Stimulated activated CD4-positive, alpha-beta T cell treated with anti-CD3 and anti-CD28 coated beads, Interleukin-12 subunit alpha, Interleukin-12 subunit beta, amount 100 ng/mL, for 24 hours (primary cell): ENCODE measurements at regions not wholly inside any gene's neighbourhood (a gene's known extent, or its start where the extent isn't known, plus 50 kb on each side); places are given as distances from the start of the nearest gene placed in this dataset.
A peak's percentile ranks its signal among the peaks of the same experiment; 100 is the strongest.
"Not testable (repeated sequence)": the region's sequence is repeated elsewhere in the genome, so short reads cannot be mapped to it uniquely, and the experiment has no call there.

ENCODE experiments used
- DNase-seq, 2 experiments: peaks; one replicate each; pipeline ENCODE4 v3.0.0-alpha.2; 2020; ENCODE audit warnings: low read depth in 2 of 2

DNA sequence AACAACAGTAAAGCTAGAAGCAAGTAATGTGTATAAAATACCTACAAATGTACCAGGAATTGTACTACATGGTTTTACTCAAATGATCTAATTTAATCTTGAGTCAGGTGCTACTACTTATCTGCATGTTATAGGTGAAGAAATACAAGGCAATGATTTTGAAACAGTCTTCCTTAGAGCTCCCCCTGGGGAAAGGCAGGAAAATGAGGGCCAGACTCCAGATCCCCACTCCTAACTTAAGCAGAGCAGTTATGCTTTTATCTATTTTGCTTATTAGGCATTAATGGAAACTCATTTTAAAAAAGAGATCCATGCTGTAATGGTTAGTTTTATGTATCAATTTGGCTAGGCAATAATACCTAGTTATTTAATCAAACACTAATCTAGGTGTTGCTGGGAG lies 109.3 kb upstream of the CPSF6 start:
- DNase-seq: no peak

DNA sequence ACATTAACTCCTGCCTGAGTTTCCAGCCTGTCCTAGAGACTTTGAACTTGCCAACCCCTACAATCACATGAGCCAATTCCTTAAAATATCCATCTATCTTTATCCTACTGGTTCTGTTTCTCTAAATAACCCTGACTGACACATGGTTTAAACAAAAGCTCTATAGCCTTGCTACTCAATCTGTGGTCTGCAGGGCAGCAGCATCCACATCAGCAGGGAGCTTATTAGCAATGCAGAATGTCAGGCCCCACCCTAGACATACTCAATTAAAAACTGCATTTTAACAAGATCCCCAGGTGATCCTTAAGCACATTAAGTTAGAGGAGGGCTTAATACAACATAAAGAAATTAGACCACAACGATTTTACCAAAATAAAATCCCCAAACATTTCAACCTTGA lies 108.3 kb upstream of the CPSF6 start:
- DNase-seq: no peak

DNA sequence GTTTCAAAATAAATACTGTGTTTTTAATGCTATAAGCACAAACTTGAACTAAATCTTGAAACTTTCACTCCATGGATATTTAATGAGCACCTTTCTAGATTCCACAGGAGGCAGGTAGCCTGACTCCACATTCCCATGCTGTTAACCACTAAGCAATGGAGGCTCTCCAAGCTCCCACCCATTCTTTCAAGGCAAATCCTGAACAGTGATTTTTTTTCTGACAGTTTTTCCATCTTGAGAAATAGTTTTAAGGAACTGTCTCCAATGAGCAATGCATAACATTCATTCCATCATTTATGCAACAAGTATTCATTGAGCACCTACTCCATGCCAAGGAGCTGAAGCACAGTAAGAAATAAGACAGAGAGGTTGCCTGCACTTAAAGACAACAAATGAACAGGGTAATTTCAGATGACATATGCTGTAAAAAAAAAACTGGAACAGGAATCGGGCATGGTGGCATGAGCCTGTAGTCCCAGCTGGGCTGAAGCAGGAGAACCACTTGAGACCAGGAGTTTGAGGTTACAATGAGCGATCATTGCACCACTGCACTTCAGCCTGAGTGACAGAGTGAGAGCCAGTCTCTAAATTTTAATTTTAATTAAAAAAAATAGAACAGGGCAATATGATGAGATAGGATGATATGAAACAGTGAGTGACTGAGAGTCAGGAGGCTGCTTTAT lies 102.3 kb upstream of the CPSF6 start:
- DNase-seq: no peak

DNA sequence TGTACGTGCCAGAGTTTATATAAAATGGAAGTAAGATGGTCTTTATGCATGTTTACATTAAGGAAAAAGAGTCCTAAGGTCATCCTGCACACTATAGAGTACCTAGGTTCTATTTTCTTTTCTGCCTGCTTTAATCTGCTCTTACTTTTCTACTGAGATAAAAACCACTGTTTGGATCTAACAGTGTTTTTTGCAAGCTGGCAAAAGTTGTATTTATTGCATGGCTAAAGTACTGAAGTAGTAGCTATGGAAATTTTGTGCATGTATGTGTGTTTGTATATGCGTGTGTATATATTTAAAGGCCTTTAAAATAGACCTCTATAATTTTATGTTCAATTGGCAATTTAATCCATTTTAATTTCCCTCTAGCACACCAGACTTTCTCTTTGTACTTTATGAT lies 98.3 kb upstream of the CPSF6 start:
- DNase-seq: no peak

DNA sequence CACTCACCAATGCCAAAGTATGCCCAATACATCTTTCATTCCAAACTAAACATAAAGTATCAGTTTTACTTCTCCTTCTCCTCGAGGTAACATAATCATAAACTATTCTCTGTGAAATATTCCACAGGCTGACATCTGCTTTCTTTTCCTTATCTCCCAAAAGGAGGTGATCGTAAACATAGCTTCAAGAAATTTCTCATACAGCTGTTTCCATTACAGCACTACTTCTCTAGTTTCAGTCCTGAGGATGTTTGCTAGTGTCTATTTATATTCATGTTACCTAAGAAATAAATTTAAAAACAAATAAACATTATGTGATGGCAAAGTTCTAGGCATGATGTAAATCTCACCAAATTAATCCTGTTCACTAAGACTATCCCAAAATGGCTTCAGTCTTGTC lies 90.1 kb upstream of the CPSF6 start:
- DNase-seq: no peak

DNA sequence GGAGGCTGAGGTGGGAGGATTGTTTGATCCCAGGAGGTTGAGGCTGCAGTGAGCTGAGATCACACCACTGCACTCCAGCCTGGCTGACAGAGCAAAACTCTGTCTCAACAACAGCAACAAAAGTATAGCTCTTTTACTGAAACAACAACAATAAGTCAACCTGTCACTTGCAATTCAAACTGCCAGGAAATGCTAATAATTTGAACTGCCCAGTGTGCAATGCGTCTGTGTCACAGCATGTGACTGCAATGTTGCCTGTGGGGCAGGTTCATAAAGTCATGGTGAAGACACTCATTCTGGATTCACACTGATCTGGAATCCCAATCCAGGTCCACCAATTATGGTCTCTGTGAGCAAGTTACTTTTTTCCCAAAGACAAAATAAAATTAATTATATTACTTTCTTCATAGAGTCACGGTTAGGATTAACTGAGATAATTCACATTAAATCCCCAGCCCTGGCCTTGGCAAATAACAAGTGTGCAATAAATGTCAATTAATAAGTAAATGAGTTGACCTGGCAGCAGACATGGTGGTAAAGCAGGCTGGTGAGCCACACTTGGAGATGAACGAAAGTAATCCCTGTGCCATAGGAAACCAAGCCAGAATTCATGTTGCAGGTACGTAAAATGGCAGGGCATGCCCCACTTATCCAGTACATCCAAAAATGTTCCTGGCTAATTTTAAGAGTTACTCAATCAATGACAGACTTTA lies 89.1 kb upstream of the CPSF6 start:
- DNase-seq: no peak

DNA sequence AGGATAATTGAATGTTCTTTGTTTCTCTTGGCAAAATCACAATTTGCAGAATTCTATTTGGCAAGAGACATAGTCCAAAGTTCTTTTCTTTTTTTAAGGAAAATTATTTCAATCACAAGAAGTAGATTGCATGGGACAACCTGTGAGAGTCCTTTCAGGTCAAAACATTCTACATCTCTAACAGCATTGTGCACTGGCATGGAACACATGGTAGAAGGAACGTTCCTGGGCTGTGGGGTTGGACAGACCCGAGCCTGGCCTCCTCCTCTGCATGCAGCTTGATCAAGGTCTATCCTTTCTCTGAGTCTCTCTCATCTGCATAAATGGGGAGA lies 88.6 kb upstream of the CPSF6 start:
- no peak for DNase-seq

DNA sequence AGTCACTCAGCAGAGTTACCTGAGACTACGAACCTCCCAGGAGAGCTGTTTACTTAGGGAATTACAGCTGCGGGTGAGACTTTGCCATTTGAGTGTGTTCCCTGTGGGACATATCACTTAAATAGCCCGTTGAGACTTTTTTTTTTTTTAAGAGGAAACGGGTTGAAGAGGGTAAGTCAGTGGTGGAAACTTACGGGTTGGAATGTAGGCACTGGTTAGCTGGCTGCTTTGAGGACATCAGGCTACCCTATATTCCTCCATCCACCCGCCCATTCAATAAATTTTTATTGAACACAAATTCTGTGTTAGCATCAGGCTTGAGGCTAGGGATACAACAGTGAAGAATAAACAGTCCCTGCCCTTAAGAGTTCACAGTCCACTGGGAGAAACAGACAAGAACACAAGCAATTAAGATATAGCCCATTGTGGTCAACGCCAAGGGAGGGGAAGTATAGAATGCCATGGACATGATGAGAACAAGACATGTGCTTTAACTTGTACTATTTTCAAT lies 88.1 kb upstream of the CPSF6 start:
- no peak for DNase-seq

DNA sequence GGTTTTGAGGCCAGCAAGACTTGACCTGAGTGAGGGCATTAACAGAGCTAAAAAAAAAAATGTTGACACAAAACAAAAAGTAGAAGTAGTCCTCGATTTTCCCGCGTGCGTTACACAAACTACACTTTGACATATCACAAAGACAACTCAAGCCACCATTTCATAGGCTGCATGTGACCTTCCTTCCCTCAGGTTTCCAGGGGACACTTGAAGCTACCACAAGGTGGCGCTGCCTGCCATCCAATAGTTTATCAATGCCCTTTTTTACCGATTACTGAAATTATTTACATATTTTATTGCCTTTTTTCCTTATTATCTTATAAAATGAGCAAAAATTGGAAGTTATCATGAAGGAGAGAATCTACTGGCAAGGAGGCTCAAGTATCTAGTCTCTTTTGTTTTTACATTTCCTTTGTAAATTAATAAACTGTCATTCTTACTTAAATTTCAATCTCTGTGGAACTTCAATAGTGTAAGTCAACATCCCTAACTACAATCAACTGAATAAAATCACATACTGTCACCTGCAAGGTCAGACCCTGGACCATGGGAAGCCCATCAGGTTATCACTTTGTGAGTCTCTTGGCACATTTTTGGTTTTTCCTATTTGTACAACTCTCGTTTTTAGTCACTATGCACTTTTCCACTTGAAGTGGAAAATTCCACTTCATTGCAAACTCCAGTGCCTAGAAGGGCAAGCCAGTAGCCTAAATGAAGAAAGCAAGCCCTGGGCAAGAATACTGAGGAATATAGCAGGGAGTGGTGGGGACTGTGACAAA lies 84.6 kb upstream of the CPSF6 start:
- DNase-seq: peak; percentile 45 to 69

DNA sequence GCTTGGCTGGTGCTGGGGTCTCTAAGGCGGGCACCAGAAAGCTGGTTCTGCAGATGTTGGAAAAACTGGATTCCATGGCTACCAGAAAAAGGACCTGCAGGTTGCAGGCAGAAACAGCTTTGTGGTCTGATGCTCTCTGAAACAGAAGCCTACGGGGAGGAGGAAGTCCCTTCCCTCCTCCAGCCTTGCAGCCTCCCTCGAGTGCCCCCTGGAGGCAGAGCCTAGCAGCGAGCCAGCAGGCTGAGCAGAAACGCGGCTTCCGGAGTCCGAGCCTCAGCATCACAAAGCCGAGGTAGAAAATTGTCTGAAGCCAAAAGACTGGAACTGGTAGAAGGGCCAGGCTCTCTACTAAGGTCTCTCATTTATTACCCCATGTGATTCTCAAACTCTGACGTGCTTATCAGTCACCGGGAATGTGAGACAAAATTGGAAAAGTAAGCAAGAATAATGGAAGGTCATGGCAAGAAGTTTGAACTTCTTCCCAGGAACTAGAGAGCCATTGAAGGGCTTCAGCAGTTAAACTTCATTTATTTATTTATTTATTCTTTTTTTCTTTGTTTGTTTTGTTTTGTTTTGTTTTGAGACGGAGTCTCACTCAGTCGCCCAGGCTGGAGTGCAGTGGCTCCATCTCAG lies 82.2 kb upstream of the CPSF6 start:
- peak; percentile 78 to 95 for DNase-seq

DNA sequence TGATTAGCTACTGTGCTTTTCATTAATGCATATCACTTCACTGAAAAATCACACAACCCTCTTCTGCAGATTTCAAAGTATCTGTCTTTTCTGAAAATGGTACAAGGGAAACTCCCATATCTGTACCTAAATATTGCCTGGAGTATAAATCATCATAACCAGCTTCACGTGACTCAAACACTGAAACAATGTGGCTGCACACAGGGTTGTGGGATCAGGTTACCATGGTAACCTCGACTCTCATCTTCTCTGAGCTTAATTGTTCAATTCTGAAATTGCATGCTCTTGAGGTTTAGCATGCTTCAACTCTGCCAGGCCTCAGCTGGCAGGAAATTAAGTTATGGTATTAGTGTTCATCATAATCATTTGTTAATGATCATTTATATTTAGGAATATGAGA lies 77.5 kb upstream of the CPSF6 start:
- peak; percentile 17 to 22 for DNase-seq

DNA sequence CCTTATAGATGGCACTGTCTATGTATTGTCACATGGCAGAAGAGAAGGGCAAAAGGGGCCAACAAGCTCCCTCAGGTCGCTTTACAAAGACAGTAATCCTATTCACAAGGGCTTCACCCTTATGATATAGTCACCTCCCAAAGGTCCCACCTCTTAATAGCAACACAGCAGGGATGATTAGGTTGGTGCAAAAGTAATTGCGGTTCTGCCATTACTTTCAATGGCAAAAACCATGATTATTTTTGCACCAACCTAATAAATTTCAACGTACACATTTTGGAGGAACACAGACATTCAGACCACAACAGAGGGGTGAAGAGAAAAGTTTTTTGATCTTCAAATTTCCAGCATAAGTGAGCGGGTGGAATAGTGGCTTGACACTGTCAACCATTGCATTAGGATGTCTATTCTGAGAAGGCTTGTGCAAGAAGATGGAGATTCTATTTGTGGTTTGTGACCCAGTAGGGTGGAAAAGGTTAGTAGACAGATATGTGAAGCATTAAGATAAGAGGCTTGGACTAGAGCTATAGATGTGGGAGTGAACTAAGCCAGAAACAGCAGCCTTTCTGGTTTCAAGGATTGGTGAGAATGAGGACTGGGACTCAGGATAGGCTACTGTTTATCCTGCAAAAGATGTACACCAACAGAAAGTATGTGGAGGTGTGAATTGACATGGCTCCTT lies 75.5 kb upstream of the CPSF6 start:
- DNase-seq: no peak

DNA sequence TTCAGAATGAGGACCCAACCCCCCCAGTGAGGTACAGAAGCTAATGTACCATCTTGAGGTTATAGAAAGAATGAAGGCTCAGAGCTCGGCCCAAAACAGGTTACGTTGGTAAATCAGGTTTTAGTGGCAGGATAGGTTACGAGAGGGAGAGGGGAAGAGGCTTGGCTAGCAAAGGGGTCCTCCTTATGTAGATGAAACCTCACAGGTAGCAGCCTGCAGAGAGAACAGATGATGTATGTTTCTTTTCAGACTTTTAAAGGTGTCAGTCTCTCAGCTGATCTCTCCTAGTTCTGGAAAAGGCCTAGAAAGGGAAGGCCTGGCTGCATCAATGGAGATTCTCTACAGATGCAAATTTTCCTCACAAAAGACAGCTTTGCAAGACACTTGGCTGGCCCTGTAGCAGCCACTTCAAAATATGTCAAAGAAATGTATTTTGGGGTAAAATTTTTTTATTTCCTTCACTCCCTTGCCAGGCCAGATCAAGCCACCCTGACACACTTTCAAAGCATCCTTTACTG lies 71.7 kb upstream of the CPSF6 start:
- DNase-seq: no peak

DNA sequence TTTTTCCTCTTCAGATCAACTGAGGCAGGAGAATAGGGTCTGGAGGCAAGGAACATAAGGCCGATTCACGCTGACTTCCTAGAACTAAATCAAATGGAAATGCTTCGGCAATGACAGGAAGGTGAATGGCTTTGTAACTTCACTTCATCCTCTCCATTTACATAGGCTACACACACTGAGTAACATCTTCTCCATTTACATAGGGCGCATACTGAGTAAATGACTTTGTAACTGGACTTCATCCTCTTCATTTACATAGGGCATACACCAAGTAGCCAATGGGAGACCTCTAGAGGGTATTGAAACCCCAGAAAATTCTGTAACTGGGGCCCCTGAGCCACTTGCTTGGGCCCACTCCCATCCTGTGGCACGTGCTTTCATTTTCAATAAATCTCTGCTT lies 71.0 kb upstream of the CPSF6 start:
- DNase-seq: no peak

DNA sequence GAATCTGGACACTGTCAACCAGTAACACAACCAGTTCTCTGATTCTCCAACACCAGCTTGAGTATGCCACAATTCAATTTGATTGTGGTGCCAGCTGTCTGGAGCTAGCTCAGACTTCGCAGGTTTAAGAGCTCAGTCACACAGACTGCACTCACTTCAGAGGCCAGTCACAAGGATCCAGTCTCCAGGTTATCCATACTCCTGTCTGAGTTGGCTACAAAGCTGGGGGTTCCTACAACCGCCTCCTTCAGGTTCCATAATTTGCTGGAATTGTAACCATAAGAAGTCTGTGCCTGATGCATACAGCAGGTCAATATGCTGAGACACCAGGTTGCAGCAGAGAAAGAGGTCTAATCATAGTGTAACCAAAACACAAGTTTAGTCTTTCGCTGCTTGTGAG lies 70.5 kb upstream of the CPSF6 start:
- DNase-seq: no peak

DNA sequence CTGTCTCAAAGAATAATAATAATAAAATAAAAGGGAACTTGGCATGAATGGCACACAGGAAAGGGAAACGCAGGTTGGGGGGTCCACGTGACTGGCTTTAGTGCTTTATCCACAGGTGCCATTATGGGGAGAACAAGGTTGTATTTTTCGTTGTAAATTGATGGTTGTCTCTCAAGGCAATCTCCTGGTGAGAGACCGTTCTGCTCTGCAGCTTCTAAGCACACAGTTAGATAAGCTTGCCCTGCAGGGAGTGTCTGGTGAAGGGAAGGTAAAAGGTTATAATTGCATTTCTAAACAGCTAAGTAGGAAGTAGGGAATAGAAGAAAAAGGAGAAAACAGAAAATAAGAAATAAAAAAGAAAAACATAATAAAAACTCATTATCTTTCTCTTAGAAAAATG lies 69.1 kb upstream of the CPSF6 start:
- no peak for DNase-seq

DNA sequence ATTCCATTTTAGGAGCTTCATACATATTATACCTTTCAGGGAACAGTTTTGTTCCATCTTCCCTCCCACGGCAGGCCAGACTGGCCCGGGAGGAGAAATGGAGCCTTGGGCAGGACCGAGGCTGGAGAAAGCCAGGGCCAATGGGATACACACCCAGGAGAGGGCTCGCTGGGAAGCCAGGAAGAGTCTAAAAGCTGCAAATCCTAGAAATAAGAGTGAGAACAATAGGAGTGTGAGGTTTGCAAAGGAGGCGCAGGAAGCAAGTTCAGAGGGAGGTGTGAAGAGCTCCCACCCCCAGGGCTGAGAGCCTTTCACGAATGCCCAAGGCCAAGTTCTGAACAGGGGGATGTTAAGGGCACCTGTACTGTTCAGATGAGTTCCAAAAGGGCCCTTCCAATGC lies 67.5 kb upstream of the CPSF6 start:
- DNase-seq: no peak

DNA sequence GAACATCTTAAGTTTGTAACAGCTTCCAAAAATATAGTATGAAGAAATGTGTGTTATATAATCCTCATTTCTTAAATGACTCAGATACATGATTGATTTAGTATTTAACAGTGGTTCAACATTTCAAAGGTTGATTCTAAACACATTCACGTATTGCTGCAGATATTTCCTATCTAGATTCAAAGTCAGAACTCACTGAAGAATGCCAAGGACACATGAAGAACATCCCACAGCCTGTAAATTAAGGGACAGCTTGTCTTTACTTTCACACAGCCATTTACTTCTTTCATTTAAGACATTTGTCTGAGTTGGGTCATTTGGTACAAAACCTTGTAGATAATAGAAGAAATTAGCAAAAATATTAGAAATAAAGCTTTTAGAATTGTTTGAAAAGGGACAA lies 66.9 kb upstream of the CPSF6 start:
- DNase-seq: no peak

DNA sequence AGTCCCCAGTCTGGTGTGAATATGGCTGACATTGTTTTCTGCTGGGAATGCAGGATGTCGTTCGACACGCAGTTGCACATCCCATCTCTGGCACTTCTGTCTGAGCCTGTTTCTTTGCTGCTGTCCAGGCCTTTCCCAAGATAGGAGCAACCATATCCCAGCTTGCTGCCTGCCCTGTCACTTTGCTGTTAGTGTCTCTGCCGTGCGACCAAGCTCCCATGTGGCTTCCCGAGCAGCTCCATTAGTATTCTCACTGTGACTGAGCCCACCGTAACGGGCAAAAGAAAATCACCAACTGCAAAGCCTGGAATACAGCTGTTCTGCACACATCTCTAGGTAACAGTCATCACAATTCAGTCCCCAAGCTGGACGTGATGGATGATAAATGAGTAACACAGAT lies 66.0 kb upstream of the CPSF6 start:
- DNase-seq: no peak

DNA sequence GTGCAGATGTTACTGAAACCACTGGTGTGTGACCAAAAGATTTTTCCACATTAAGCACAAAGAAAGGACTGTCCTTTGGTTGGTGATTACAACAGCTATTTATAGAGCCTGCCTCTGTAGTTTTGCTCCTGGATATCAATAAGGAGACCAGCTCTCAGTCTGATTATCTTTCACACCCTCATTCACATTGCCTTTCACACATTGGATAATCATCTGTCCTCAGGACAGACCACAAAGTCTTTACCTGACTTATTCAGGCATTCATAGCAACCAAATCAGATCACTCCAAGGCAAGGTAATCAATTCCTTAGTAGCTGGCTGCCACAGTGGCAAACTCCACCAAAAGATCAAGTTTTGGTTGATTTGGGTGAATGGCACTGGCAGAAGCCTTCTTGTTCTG lies 59.6 kb upstream of the CPSF6 start:
- DNase-seq: no peak

DNA sequence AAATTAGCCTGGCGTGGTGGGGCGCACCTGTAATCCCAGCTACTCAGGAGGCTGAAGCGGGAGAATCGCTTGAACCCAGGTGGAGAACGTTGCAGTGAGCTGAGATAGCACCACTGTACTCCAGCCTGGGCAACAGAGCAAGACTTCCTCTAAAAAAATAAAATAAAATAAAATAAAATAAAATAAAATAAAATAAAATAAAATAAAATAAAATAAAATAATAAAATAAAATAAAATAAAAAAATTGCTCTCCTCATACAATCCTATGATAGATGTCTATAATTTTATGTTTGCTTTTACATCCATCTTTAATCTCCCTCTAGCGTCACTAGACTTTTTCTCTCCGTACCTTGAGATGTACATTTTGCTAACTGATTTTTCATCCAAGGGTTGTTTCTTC lies 51.8 kb upstream of the CPSF6 start:
- not testable (repeated sequence) for DNase-seq
